Astrocyte of the cerebellum (primary cell): ENCODE measurements at regions not wholly inside any gene's neighbourhood (a gene's known extent, or its start where the extent isn't known, plus 50 kb on each side); places are given as distances from the start of the nearest gene placed in this dataset.

ENCODE experiments used
- DNase-seq: peaks from one replicate; pipeline ENCODE4 v3.0.0-alpha.2; 2011; ENCODE audit warnings: low read depth
- H3K4me3 ChIP-seq: 2 replicates; pipeline ENCODE4 v1.5.1; 2011; ENCODE audit warnings: mild to moderate bottlenecking, low read depth, low read length, moderate library complexity
- in situ Hi-C: cut with HindIII; loops from 2 replicates; pipeline ENCODE4 v1.10.0; 2017; ENCODE audit warnings: low sequenced_read_pairs
- TF ChIP-seq, protein P1 (sequence below): IDR thresholded peaks from 2 replicates; pipeline ENCODE4 v1.5.1; 2012; ENCODE audit warnings: low read length, low read depth, moderate library complexity, mild to moderate bottlenecking; ENCODE audit errors: missing control alignments

GRCh38 chr5:57102905-57103255 is 71.0 kb upstream of the GPBP1 start:
- in situ Hi-C loops = no loop called here
- no peak overlapping the region for H3K4me3 ChIP-seq
- TF ChIP-seq, protein P1, sequence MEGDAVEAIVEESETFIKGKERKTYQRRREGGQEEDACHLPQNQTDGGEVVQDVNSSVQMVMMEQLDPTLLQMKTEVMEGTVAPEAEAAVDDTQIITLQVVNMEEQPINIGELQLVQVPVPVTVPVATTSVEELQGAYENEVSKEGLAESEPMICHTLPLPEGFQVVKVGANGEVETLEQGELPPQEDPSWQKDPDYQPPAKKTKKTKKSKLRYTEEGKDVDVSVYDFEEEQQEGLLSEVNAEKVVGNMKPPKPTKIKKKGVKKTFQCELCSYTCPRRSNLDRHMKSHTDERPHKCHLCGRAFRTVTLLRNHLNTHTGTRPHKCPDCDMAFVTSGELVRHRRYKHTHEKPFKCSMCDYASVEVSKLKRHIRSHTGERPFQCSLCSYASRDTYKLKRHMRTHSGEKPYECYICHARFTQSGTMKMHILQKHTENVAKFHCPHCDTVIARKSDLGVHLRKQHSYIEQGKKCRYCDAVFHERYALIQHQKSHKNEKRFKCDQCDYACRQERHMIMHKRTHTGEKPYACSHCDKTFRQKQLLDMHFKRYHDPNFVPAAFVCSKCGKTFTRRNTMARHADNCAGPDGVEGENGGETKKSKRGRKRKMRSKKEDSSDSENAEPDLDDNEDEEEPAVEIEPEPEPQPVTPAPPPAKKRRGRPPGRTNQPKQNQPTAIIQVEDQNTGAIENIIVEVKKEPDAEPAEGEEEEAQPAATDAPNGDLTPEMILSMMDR = no peak
- no peak for DNase-seq

- TF ChIP-seq, protein P1 = no peak
- no peak for DNase-seq
- in situ Hi-C loops = no loop called here
- no peak overlapping the region for H3K4me3 ChIP-seq
Measured at GRCh38 chr5:57103317-57103907, 70.4 kb upstream of the GPBP1 start.

GRCh38 chr5:57106661-57107060 is 67.2 kb upstream of the GPBP1 start:
- in situ Hi-C loops = no loop called here
- no peak for DNase-seq

GRCh38 chr5:57111993-57112392 is 61.9 kb upstream of the GPBP1 start:
- TF ChIP-seq, protein P1 = no peak
- no peak for DNase-seq
- in situ Hi-C loops = no loop called here
- no peak overlapping the region for H3K4me3 ChIP-seq

More at GRCh38 chr5:57106661-57107060, 67.2 kb upstream of the GPBP1 start:
- TF ChIP-seq, protein P1 = no peak
- H3K4me3 ChIP-seq = no peak overlapping the region

GRCh38 chr5:57113481-57113880 is 60.4 kb upstream of the GPBP1 start:
- TF ChIP-seq, protein P1 = no peak
- DNase-seq = no peak
- H3K4me3 ChIP-seq = no peak overlapping the region
- in situ Hi-C loops = no loop called here

DNA sequence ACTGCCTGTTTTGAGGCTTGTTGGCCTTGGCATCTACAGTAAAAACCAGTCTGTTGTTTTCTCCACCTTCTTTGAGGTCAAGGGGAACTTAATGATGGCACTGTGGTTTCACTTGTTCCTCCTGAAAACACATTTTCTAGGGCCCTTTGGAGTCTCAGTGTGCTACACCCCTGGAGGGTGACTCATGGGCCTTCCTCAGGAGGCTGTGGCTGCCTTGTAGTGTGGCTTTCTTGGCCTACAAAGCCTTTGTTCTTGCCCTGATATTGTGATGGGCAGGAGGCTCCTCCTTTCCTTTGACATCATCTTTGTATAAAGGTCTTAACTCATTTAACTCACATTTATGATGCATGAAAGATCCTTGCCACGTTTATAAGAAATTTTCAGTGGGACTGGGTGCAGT is 56.3 kb upstream of the GPBP1 start:
- DNase-seq = no peak
- in situ Hi-C loops = no loop called here
- H3K4me3 ChIP-seq = no peak overlapping the region
- TF ChIP-seq, protein P1 = no peak
